ENCODE measurements at regions not wholly inside any gene's neighbourhood (a gene's known extent, or its start where the extent isn't known, plus 50 kb on each side); places are given as distances from the start of the nearest gene placed in this dataset.

DNA sequence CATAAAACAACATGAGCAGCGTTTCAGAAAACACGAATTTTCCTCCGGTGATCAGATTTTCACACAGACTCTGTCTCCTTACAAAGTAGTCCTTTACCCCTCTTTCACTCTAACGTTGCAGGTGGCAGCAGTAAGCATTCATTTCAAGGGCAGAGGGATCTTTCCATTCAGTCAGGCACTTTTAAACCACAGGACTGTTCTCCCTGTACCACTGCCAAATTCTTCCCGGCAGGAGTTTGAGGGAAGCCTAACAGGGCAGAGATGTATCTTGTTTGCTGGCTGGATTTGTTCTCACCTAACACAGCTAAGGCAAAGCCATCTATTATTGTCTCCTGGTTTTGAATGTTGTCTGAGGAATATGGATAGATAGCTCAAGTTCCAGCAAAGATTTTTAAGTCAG lies 1187.3 kb upstream of the SEL1L start:
- Histone ChIP-seq H3K4me3 (IDR thresholded peaks at IDR 0.05; ENCODE audit: insufficient read depth, low read depth, low read length) (no peak overlapping the region), H3K27me3 (ENCODE audit: insufficient read depth, low read depth) (no peaks in the 10 kb centered on the region), H3K79me2 (ENCODE audit: insufficient read depth, low read depth) (no peaks in the 10 kb centered on the region), H3K36me3 (ENCODE audit: insufficient read depth) (no peaks in the 10 kb centered on the region), H3K4me2 (no peak overlapping the region), H3K27ac (no peak overlapping the region), H2AFZ (ENCODE audit: low read depth) (no peak overlapping the region), H3K4me1 (ENCODE audit: low read depth, poor library complexity, severe bottlenecking) (no peaks in the 10 kb centered on the region), H4K20me1 (ENCODE audit: insufficient read depth) (no peaks in the 10 kb centered on the region), H3K9ac (no peak overlapping the region)
- TF ChIP-seq, protein P1, sequence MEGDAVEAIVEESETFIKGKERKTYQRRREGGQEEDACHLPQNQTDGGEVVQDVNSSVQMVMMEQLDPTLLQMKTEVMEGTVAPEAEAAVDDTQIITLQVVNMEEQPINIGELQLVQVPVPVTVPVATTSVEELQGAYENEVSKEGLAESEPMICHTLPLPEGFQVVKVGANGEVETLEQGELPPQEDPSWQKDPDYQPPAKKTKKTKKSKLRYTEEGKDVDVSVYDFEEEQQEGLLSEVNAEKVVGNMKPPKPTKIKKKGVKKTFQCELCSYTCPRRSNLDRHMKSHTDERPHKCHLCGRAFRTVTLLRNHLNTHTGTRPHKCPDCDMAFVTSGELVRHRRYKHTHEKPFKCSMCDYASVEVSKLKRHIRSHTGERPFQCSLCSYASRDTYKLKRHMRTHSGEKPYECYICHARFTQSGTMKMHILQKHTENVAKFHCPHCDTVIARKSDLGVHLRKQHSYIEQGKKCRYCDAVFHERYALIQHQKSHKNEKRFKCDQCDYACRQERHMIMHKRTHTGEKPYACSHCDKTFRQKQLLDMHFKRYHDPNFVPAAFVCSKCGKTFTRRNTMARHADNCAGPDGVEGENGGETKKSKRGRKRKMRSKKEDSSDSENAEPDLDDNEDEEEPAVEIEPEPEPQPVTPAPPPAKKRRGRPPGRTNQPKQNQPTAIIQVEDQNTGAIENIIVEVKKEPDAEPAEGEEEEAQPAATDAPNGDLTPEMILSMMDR (conservative IDR thresholded peaks at IDR 0.05; ENCODE audit: low read depth, low read length): no peak

DNA sequence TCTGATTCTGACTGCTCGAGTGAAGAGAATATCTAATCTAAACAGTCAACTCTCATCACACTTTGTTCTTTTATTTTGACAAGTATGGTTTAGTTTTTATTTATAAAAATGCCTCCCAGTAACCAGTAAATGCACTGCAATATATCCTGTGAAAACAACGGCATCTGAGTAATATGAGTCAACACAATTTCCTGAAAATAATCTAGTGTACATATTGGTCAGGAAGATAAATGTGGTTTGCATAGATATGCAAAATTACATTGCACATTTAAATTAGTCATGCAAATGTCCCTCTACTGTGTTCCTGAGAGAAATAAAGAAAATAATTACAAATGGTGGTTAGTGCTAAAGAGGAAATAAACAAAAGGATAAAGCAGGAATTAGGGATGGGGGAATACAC lies 1190.7 kb upstream of the SEL1L start:
- Histone ChIP-seq H4K20me1 (ENCODE audit: insufficient read depth) (no peaks in the 10 kb centered on the region), H3K36me3 (ENCODE audit: insufficient read depth) (no peaks in the 10 kb centered on the region), H3K4me1 (ENCODE audit: low read depth, poor library complexity, severe bottlenecking) (no peaks in the 10 kb centered on the region), H3K27me3 (ENCODE audit: insufficient read depth, low read depth) (no peaks in the 10 kb centered on the region), H3K79me2 (ENCODE audit: insufficient read depth, low read depth) (no peaks in the 10 kb centered on the region), H3K27ac (no peak overlapping the region), H3K4me2 (no peak overlapping the region), H3K4me3 (IDR thresholded peaks at IDR 0.05; ENCODE audit: insufficient read depth, low read depth, low read length) (no peak overlapping the region), H2AFZ (ENCODE audit: low read depth) (no peak overlapping the region), H3K9ac (no peak overlapping the region)
- TF ChIP-seq, protein P1 (conservative IDR thresholded peaks at IDR 0.05; ENCODE audit: low read depth, low read length): no peak

DNA sequence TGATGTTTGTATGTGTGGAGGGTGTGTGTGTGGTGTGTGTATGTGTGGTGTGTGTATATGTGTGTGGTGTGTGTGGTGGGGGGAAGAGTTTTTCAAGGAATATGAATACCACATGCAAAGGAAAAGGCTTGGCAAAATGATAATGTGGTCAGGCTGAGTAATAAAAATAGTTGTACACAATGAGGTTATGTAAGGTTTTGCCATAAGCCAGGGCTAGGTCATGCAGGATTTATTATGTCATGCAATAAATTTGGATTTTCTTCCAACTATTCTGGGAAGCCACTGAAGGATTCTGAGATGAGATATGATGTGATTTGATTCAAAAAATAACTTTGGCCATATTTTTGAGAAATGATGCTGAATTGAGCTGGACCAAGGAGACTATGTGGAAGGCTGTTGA lies 1191.6 kb upstream of the SEL1L start:
- TF ChIP-seq, protein P1 (conservative IDR thresholded peaks at IDR 0.05; ENCODE audit: low read depth, low read length): no peak
- Histone ChIP-seq H4K20me1 (ENCODE audit: insufficient read depth) (no peaks in the 10 kb centered on the region), H3K27me3 (ENCODE audit: insufficient read depth, low read depth) (no peaks in the 10 kb centered on the region), H3K4me3 (IDR thresholded peaks at IDR 0.05; ENCODE audit: insufficient read depth, low read depth, low read length) (no peak overlapping the region), H3K9ac (no peak overlapping the region), H3K4me2 (no peak overlapping the region), H3K36me3 (ENCODE audit: insufficient read depth) (no peaks in the 10 kb centered on the region), H3K79me2 (ENCODE audit: insufficient read depth, low read depth) (no peaks in the 10 kb centered on the region), H3K4me1 (ENCODE audit: low read depth, poor library complexity, severe bottlenecking) (no peaks in the 10 kb centered on the region), H2AFZ (ENCODE audit: low read depth) (no peak overlapping the region), H3K27ac (no peak overlapping the region)

DNA sequence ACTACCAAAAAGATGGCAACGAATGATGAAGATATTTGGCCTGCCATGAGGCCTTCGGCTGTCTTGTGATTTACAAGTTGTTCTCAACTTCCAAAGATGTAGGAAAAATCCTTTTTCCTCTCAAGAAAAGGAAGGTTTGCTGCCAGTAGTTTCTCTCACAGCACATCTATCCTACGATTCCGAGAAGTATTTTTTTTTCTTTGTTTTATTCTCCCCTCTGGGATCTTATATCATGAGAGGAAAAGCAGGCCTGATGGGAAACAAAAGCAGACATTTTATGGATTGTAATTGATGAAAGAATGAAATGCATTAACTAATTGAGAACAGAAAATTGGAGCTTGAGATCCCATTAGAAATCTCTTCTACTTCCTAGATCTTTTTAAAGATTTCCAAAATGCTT lies 1197.9 kb upstream of the SEL1L start:
- no peak overlapping the region for H3K27ac ChIP-seq
- H3K27me3 ChIP-seq (ENCODE audit: insufficient read depth, low read depth): no peaks in the 10 kb centered on the region
- no peak overlapping the region for H3K9ac ChIP-seq
- no peaks in the 10 kb centered on the region for H3K79me2 ChIP-seq (ENCODE audit: insufficient read depth, low read depth)
- no peaks in the 10 kb centered on the region for H3K36me3 ChIP-seq (ENCODE audit: insufficient read depth)
- no peak overlapping the region for H3K4me3 ChIP-seq (IDR thresholded peaks at IDR 0.05; ENCODE audit: insufficient read depth, low read depth, low read length)
- no peaks in the 10 kb centered on the region for H4K20me1 ChIP-seq (ENCODE audit: insufficient read depth)
- no peak overlapping the region for H2AFZ ChIP-seq (ENCODE audit: low read depth)
- TF ChIP-seq, protein P1 (conservative IDR thresholded peaks at IDR 0.05; ENCODE audit: low read depth, low read length): no peak
- no peaks in the 10 kb centered on the region for H3K4me1 ChIP-seq (ENCODE audit: low read depth, poor library complexity, severe bottlenecking)
- no peak overlapping the region for H3K4me2 ChIP-seq

DNA sequence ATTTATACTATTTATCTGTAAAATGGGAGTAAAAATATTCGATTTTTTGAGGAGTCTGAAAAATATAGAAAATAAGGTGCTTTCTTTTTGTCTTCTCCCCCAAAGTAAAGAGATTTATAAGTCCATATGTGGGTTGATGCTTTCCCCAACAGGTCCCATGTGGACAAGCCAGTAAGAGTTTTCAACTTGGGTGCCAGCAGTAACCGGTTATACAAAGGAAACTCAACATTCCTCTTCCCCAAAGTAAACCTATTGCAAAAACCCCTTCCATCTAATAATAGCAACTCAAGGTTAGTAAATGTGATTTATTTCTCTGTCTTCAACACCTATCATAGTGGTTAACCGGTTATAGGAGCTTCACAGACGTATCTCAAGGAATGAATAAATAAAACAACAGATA lies 1206.9 kb upstream of the SEL1L start:
- Histone ChIP-seq H3K27ac (no peak overlapping the region), H3K36me3 (ENCODE audit: insufficient read depth) (no peaks in the 10 kb centered on the region), H4K20me1 (ENCODE audit: insufficient read depth) (no peaks in the 10 kb centered on the region), H3K27me3 (ENCODE audit: insufficient read depth, low read depth) (no peaks in the 10 kb centered on the region), H3K4me3 (IDR thresholded peaks at IDR 0.05; ENCODE audit: insufficient read depth, low read depth, low read length) (no peak overlapping the region), H3K4me1 (ENCODE audit: low read depth, poor library complexity, severe bottlenecking) (no peaks in the 10 kb centered on the region), H2AFZ (ENCODE audit: low read depth) (no peak overlapping the region), H3K9ac (no peak overlapping the region), H3K79me2 (ENCODE audit: insufficient read depth, low read depth) (no peaks in the 10 kb centered on the region), H3K4me2 (no peak overlapping the region)
- TF ChIP-seq, protein P1 (conservative IDR thresholded peaks at IDR 0.05; ENCODE audit: low read depth, low read length): no peak
